NCI-H748 (cell line): ENCODE measurements at regions not wholly inside any gene's neighbourhood (a gene's known extent, or its start where the extent isn't known, plus 50 kb on each side); places are given as distances from the start of the nearest gene placed in this dataset.
"Not testable (repeated sequence)": the region's sequence is repeated elsewhere in the genome, so short reads cannot be mapped to it uniquely, and the experiment has no call there.

Source experiments
- DNase-seq: peaks from one replicate; lab custom pipeline; 2025; ENCODE audit not compliant: unreplicated experiment; lab: John Stamatoyannopoulos, UW

DNA sequence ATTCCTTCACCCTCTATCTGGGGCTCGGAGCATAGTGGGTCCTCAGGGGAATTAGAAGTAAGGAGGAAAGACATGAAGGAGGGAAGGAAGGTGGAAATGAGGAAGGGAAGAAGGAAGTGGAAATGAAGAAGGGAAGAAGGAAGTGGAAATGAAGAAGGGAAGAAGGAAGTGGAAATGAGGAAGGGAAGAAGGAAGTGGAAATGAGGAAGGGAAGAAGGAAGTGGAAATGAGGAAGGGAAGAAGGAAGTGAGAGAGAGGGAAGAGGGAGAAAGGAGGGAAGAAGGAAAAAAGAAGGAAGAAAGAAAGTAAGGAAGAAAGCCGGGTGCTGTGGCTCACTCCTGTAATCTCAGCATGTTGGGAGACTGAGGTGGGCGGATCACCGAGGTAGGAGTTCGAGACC lies 125.6 kb upstream of the SALL4 start:
- DNase-seq = not testable (repeated sequence)

DNA sequence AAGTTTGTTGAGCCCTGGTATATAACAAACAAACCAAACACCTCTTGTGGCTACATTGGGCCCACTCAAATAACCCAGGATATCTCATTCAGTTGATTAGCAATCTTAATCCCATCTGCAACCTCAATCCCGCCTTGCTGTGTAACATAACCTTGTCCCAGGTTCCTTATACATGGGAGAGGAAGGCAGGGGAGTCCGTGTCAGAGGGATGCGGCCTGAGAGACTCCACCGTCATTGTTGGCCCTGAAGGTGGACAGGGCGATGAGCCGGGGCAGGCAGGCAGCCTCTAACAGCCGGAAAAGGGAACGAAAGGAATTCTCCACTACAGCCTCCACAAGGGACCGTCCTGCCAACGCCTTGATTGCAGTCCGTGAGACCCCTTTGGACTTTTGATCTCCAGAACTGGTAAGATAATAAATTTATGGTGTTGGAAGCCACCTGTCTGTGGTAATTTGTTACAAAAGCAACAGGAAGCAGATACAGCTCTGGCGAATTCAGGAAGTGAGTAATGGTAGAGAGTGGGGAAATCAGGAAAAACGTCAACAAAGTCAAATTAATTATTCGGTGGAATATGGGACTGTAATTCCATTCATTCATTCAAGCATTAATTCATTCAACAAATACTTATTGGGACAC lies 124.5 kb upstream of the SALL4 start:
- DNase-seq = no peak

DNA sequence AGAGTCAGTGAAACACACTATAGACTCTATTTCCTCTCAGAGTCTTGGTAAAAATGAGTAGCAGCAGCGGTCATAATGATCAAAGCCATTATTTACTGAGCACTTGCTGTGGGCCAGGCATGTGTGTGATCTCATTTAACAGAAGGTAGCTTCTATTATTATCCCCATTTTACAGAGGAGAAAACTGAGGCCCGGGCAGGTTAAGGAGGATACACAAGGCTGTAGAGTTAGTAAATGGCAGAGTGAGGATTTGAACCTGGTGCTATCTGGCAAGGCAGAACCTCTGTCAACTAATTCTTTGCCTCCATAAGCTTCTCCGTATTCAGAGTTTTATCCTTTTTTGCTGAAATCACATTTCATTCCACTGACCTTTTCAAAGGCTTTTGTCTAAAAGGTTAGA lies 122.2 kb upstream of the SALL4 start:
- DNase-seq = no peak

DNA sequence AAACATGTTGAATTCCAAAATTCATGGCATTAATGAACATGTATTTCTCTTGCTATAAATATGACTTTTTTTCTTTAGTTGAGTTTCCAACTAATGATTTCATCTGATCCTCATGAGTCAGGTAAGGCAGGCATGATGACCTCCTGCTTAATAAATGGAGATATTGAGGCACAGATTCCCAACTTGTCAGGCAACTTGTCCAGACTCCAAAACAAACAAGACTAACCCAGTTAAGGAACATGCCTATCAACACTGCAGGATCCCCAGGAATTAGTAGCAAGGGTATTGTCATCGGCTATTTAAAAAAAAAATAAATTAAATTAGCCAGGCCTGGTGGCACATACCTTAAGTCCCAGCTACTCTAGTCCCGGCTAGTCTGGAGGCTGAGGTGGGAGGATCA lies 121.3 kb upstream of the SALL4 start:
- no peak for DNase-seq

DNA sequence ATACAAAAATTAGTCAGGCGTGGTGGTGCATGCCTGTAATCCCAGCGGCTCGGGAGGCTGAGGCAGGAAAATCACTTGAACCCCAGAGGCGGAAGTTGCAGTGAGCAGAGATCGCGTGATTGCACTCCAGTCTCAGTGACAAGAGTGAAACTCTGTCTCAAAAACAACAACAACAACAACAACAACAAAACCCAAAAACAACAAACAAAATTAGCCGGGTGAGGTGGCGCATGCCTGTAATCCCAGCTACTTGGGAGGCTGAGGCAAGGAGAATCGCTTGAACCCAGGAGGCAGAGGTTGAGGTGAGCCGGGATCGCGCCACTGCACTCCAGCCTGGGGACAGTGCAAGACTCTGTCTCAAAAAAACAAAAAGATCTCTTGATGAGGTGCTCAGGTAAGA lies 120.5 kb upstream of the SALL4 start:
- not testable (repeated sequence) for DNase-seq

DNA sequence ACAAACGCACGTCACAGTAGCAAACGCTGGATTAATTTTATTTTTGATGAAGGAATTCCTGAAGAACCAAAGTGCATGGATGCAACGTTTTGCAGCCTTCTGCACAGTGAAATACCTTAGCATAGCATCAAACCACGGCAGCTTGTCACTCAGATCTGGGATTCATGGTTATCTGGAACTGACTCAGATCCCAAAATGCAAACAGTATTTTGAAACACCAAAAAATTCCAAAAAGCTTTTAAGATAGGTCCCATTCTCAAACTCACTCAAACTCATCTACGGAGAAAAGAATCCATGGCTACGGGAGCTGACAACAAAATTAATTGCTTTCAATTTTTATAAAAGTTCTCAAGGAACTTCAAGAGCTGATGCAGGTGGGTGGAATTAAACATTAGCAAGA lies 116.2 kb upstream of the SALL4 start:
- no peak for DNase-seq

DNA sequence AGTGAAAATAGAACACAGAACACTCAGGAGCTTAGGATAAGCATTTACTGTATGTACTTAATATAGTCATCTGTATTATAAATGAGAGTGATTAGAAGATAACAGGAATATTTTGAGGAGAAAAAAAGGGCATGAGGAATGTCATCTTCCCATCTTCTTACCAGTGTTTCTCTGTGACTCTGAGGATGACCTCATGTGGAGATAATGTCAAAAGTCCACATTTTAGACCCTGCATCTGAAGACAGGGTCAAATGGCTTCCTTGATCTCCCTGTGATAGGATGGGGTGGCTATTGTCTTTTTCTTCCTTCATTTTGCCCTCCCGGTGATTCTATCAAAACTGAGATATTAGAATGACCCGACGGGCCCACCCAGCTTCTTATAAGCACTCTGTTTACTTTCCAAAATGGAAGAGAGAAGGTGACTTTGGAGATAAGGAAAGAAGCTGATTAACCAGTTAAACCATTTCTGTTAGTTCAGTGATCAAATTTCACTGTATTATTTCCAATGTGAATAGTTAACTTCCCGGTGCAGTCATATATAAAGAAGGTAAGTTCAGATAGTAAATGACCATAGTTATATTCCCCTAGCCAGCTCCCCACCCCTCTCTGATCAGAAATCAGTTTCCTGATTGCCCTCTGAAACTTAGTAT lies 115.7 kb upstream of the SALL4 start:
- DNase-seq = peak; percentile 12

DNA sequence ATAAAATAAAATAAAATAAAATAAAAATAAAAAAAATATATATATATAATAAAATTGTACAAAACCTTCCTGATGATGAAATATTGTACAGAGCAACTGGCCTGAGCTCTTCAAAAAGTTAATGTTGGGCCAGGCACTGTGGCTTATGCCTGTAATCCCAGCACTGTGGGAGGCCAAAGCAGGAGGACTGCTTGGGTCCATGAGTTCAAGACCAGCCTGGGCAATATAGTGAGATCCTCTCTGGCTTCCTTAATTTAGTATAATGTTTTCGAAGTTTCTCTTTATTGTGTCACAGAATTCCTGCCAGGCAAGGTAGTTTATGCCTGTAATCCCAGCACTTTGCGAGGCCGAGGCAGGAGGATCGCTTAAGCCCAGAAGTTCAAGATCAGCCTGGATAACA lies 113.9 kb upstream of the SALL4 start:
- DNase-seq = no peak

DNA sequence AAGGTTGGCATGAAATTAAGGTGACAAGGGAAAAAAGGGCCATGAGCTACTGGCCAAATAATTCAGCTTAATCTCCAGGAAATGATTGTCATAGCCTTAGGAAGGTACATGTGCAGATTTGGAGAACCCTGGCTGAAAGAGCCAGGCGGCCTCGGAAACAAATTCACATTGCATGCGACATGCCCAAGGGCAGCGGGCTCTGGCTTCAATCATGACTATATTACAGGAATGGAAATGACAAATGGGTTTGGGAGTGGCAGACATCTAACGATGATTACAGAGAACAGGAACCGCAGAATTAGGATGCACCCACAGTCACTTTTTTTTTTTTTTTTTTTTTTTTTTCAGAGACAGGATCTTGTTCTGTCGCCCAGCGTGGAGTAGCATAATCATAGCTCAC lies 112.4 kb upstream of the SALL4 start:
- DNase-seq = no peak

DNA sequence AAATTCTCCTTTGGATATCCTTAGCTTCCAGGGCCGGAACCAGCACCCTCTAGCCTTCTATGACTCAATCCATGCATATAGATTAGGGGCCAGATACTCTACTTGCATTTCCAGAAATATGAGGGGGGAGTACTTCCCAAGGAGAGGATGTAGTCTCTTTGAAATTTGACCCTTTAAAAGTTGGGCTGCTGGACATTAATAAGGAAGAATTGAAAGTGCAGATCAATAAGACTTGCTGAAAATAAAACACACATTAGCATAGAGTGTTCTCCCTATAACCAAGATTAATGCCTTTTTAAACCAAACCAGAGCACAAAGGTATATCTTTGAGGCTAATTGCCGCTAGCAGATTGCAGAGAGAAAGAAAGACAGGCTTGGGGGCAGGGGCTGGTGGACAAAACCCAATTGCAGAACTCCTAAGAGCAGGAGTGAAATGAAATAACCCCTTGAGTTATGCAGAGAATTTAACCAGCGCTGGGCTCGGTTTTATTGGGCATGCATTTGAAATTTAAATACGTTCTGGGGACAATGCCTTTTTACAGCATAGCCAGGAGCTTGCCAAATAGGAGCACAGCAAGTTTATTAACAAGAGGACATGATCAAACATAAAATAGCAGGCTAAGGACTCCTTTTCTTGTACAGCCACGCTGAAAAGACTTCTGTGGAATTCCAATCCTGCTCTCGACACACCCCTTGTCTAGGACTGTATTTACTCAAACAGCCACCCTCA lies 108.2 kb upstream of the SALL4 start:
- no peak for DNase-seq

DNA sequence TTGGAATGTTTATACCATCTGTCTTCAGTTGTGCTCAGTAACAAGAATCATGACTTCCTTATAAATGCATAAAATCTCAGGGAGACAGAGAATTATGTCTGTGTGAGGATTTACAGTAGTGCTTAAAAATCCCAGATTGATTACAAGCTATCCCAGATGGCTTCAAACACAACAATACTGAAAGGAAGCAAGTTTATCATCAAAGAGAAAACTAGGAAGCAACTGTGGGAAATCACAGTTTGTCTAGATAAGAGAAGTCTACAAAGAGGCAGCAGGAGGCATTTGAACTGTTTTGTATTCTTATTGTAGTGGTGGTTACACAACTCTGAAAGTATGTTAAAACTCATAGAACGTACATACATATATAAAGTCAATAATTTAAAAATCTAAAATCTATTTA lies 104.4 kb upstream of the SALL4 start:
- no peak for DNase-seq

DNA sequence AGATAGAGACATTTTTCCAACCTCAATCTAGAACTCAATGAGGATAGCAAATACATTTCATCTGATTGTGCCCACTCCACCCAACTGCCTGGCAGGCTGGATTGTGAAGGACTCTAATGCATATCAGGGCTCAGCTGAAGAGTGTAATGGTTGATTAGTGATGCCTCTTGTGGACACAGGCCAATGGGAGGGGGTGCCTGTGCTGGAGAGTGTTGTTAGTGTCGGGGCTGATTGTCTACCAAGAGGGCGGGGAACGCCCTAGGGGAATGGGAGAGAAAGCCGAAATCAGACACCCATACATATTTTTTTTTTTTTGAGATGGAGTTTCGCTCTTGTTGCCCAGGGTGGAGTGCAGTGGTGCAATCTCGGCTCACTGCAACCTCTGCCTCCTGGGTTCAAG lies 103.7 kb upstream of the SALL4 start:
- peak; percentile 35 for DNase-seq

DNA sequence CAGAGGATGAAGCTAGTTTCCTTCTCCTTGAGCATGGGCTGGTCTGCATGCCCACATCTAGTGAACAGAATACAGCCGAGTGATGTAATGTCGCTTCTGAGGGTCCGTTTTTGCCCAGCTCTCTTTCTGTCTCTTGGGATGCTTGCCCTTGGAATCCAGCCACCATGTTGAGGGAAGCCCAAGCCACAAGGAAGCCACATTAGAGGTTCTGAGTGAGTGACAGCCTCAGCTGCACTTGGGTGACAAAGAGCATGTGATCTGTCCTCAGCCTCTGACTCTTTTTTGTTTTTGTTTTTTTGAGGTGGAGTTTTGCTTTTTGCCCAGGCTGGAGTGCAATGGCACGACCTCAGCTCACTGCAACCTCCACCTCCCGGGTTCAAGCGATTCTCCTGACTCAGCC lies 100.6 kb upstream of the SALL4 start:
- no peak for DNase-seq

DNA sequence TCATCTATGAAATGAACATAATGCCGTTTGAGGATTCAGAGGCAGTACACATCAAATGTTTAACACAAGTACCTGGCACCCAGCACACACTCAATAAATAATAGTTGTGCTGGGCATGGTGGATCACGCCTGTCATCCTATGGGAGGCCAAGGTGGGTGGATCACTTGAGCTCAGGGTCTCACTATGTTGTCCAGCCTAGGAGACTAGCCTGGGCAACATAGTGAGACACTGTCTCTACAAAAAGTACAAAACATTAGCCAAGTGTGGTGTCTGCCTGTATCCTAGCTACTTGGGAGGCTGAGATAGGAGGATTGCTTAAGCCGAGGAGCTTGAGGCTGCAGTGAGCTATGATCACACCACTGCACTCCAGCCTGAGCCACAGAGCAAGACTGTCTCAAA lies 98.1 kb upstream of the SALL4 start:
- no peak for DNase-seq

DNA sequence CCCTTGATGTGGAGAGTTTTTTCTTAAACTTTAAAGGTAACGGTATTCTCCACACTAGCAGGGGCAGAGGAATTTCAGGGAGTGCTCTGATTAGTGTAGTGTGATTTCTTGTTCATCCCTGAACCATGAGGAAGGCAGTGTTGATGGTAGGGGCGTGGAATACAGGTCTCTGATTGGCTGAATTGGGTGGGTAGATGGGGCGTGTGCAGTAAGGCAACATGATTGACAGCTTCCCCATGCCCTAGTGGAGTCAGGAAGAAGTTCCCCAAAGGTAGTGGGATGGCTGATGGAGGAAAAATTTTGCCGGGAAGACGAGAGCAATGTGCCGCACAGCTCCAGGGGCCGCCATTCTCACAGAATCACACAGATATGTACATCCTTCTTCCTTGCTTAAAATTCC lies 97.4 kb upstream of the SALL4 start:
- DNase-seq = no peak

DNA sequence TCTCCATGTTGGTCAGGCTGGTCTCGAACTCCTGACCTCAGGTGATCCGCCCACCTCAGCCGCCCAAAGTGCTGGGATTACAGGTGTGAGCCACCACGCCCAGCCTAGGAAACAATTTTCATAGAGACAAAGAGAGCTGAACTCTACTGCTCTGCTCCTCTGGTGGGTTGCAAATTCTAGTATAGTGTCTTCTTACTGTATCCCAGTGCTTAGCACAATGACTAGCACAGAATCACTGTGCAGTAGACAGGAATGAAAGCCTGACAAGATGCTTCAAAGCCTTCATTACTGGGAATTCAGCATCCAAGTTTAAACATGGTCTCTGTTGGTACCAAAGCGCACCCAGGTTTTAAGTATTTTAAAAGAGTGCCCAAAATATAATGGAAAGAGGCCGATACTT lies 96.5 kb upstream of the SALL4 start:
- no peak for DNase-seq

DNA sequence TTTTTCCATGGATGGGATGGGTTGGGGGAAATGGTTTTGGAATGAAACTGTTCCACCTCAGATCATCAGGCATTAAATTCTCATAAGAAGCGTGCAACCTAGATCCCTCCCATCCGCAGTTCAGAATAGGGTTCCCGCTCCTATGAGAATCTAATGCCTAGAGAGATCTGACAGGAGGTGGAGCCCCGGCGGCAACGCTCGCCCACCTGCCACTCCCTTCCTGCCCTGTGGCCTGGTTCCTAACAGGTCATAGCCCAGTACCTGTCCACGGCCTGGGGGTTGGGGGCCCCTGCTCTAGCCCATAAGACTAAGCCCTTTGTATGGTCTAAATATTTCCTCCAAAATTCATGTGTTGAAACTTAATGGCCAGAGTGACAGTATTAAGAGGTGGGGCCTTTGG lies 92.3 kb upstream of the SALL4 start:
- no peak for DNase-seq

DNA sequence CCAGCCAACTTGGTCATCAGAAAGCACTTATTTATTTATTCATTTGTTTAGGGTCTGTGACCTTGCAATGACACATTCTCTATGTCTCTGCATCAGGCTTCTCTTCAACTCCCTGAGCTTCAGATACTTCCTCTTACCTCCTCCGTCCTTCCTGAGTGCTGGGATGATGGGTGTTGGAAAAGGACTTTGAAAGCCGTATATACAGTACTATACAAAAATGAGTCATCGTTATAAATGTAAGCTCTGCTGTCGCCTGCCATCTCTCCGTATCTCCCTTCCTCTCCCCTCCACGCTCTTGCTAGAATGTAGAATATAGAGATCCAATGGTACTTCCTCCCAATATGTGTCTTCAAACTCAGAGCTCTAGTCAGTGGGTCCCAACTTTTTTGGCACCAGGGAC lies 91.9 kb upstream of the SALL4 start:
- DNase-seq = no peak

DNA sequence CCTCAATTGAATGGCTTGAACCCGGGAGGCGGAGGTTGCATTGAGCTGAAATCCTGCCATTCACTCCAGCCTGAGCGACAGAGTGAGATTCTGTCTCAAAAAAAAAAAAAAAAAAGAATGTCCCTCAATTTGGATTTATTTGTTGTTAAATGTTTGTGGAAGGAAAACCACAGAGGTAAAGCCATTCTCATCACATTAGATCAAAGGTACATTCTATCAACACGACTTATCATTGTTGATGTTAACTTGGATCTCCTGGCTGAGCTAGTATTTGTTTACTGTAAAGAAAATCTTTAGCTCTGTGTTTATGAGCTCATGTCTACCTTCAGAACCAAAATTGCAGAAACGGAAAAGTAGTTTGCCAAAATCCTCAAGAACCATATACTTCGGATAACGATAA lies 91.4 kb upstream of the SALL4 start:
- no peak for DNase-seq

DNA sequence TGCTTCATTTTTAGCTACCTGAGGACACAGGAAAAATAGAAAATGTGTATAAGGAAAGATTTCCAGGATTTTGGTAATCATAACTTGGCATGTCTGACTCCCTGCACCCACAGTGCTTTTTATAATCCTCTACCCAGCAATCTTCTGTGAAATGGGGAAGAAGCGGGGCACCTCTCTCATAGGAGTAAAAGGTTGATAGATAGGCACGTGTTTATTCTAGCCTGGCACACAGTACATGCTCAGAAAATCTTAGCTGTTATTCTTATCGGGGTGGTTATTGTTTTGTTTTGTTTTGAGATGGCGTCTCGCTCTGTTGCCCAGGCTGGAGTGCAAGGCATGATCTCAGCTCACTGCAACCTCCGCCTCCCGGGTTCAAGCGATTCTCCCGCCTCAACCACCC lies 87.7 kb upstream of the SALL4 start:
- DNase-seq = no peak

DNA sequence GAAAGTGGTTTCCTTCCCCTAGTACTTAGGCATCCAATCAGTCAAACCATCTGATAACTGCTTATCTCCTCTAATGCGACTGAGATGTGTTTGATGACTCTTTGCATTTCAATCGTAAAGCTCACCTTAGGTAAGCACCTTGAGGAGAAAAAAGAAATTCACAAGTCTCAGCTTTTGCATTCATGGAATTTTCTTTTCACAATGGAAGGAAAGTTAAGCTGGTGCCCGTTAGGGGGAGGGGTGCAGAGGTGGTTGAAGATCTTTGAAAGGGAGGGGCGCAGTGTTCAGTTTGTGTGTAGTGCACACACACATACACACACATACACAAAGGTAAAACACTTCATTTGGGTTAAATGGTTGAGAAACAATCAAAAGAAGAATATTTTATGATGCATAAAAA lies 87.1 kb upstream of the SALL4 start:
- DNase-seq = no peak

DNA sequence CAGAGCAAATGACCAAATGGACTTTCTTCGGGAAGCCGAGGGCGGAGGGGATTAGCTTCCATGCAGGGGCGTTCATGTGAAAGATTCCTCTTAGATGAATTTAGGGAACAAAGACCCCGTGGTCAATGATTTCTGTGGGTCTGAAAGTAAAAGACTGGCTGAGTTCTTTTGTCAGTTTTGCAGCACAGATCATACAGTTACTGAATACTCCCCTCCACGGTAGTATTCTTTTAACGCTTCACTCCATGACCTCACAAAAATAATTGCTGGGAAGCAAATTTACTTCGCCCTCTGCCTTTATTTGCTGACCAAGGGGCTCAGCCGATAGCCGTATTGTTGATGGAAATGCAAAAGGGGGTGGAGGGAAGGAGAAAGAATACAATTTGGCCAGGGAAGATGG lies 86.0 kb upstream of the SALL4 start:
- DNase-seq = no peak
